Neural crest cell (in vitro differentiated cells): ENCODE measurements at regions not wholly inside any gene's neighbourhood (a gene's known extent, or its start where the extent isn't known, plus 50 kb on each side); places are given as distances from the start of the nearest gene placed in this dataset.

Source experiments
- DNase-seq: peaks from one replicate; pipeline ENCODE4 v3.0.0; 2021; ENCODE audit warnings: low read depth, mixed read lengths, low spot score
- H3K27ac Mint-ChIP-seq: one replicate; pipeline ENCODE4 v1.8.0; 2021; ENCODE audit warnings: mild to moderate bottlenecking, mixed read lengths; ENCODE audit not compliant: unreplicated experiment
- H3K27me3 Mint-ChIP-seq: 2 replicates; pipeline ENCODE4 v1.8.0; 2021; ENCODE audit warnings: low read depth, mild to moderate bottlenecking, mixed read lengths
- H3K36me3 Mint-ChIP-seq: 2 replicates; pipeline ENCODE4 v1.8.0; 2021; ENCODE audit warnings: low read depth, mild to moderate bottlenecking, mixed read lengths
- H3K4me1 Mint-ChIP-seq: 2 replicates; pipeline ENCODE4 v1.8.0; 2021; ENCODE audit warnings: mixed read lengths
- H3K4me3 Mint-ChIP-seq: one replicate; pipeline ENCODE4 v1.8.0; 2021; ENCODE audit warnings: mild to moderate bottlenecking, mixed read lengths
- H3K9me3 Mint-ChIP-seq: 2 replicates; pipeline ENCODE4 v1.8.0; 2021; ENCODE audit warnings: mixed read lengths
- CTCF ChIP-seq: fragments of 200-600 bp; sonication (generic); conservative IDR thresholded peaks from 2 replicates; pipeline ENCODE4 v1.5.0; 2021; ENCODE audit warnings: antibody characterized with exemption, mild to moderate bottlenecking

GRCh38 chr6:137707590-137708360 lies 159.3 kb upstream of the TNFAIP3 start:
- H3K27ac Mint-ChIP-seq, result no peak overlapping the region
- peak; percentile 14 for DNase-seq

GRCh38 chr6:137708481-137708880 lies 158.6 kb upstream of the TNFAIP3 start:
- H3K4me1 Mint-ChIP-seq, result peaks cover 34% of the 10 kb centered on the region
- peaks cover 2% of the 10 kb centered on the region for H3K9me3 Mint-ChIP-seq
- no peak for DNase-seq

More at GRCh38 chr6:137707590-137708360, 159.3 kb upstream of the TNFAIP3 start:
- peaks cover 2% of the 10 kb centered on the region for H3K9me3 Mint-ChIP-seq
- no peaks in the 10 kb centered on the region for H3K27me3 Mint-ChIP-seq
- peaks cover 34% of the 10 kb centered on the region for H3K4me1 Mint-ChIP-seq
- H3K4me3 Mint-ChIP-seq, result no peak overlapping the region
- no peaks in the 10 kb centered on the region for H3K36me3 Mint-ChIP-seq
- TF ChIP-seq CTCF, result peak; percentile 89

GRCh38 chr6:137709424-137710236 lies 157.4 kb upstream of the TNFAIP3 start:
- DNase-seq, result no peak
- no peak for TF ChIP-seq CTCF
- no peak overlapping the region for H3K4me3 Mint-ChIP-seq
- no peak overlapping the region for H3K27ac Mint-ChIP-seq
- H3K36me3 Mint-ChIP-seq, result no peaks in the 10 kb centered on the region
- peaks cover 2% of the 10 kb centered on the region for H3K9me3 Mint-ChIP-seq
- peaks cover 34% of the 10 kb centered on the region for H3K4me1 Mint-ChIP-seq
- H3K27me3 Mint-ChIP-seq, result no peaks in the 10 kb centered on the region

More at GRCh38 chr6:137708481-137708880, 158.6 kb upstream of the TNFAIP3 start:
- Mint-ChIP-seq H3K36me3 (no peaks in the 10 kb centered on the region), H3K27ac (no peak overlapping the region), H3K27me3 (no peaks in the 10 kb centered on the region), H3K4me3 (no peak overlapping the region)
- no peak for TF ChIP-seq CTCF

GRCh38 chr6:137711972-137712371 lies 155.1 kb upstream of the TNFAIP3 start:
- H3K27me3 Mint-ChIP-seq, result no peaks in the 10 kb centered on the region
- H3K4me3 Mint-ChIP-seq, result no peak overlapping the region
- no peaks in the 10 kb centered on the region for H3K36me3 Mint-ChIP-seq
- H3K27ac Mint-ChIP-seq, result no peak overlapping the region
- no peak for TF ChIP-seq CTCF
- H3K4me1 Mint-ChIP-seq, result peaks cover 16% of the 10 kb centered on the region
- peaks cover 2% of the 10 kb centered on the region for H3K9me3 Mint-ChIP-seq
- DNase-seq, result no peak

- Mint-ChIP-seq H3K36me3 (no peaks in the 10 kb centered on the region), H3K4me1 (peaks cover 13% of the 10 kb centered on the region), H3K9me3 (peaks cover 2% of the 10 kb centered on the region), H3K4me3 (no peak overlapping the region), H3K27me3 (no peaks in the 10 kb centered on the region), H3K27ac (no peak overlapping the region)
- no peak for DNase-seq
- no peak for TF ChIP-seq CTCF
Measured at GRCh38 chr6:137712587-137712986, 154.5 kb upstream of the TNFAIP3 start.
